ENCODE measurements at regions not wholly inside any gene's neighbourhood (a gene's known extent, or its start where the extent isn't known, plus 50 kb on each side); places are given as distances from the start of the nearest gene placed in this dataset.

- TF ChIP-seq CTCF (IDR thresholded peaks at IDR 0.05; ENCODE audit: low read depth, low read length) = no peak
- TF ChIP-seq EZH2phosphoT487 (IDR thresholded peaks at IDR 0.05; ENCODE audit: low read depth) = no peak
These were observed 670.3 kb upstream of the SALL3 start for GRCh38 chr18:78309307-78309706.
